Astrocyte (in vitro differentiated cells and primary cell): ENCODE measurements at regions not wholly inside any gene's neighbourhood (a gene's known extent, or its start where the extent isn't known, plus 50 kb on each side); places are given as distances from the start of the nearest gene placed in this dataset.

Experiments used
- CTCF ChIP-seq: IDR thresholded peaks from 2 replicates; pipeline ENCODE4 v1.5.1; 2011; ENCODE audit warnings: low read depth, mild to moderate bottlenecking, inconsistent platforms, low read length, moderate library complexity; ENCODE audit not compliant: insufficient read depth
- EZH2 ChIP-seq: IDR thresholded peaks from 2 replicates; pipeline ENCODE4 v1.6.1; 2012; ENCODE audit warnings: mild to moderate bottlenecking, low read length, inconsistent platforms; ENCODE audit not compliant: insufficient read depth

- TF ChIP-seq CTCF (no peak), EZH2 (no peak)
Observed at GRCh38 chr2:64793701-64794100, 140.0 kb upstream of the SERTAD2 start.
